Breast epithelium (tissue), 3 donors: ENCODE measurements at regions not wholly inside any gene's neighbourhood (a gene's known extent, or its start where the extent isn't known, plus 50 kb on each side); places are given as distances from the start of the nearest gene placed in this dataset.

Source experiments
- POLR2AphosphoS5 ChIP-seq, 3 donors: sonication (generic); formaldehyde crosslinking; IDR thresholded peaks; one replicate each; pipeline ENCODE4 v1.6.1; 2017; ENCODE audit warnings: antibody characterized with exemption in 3 of 3
- TF ChIP-seq, protein P1 (sequence below), 3 donors: fragments of 450-650 bp; IDR thresholded peaks; one replicate each; pipeline ENCODE4 v1.5.1; 2016 to 2017; ENCODE audit warnings: antibody characterized with exemption in 3 of 3, mild to moderate bottlenecking in 3 of 3, moderate library complexity in 3 of 3

DNA sequence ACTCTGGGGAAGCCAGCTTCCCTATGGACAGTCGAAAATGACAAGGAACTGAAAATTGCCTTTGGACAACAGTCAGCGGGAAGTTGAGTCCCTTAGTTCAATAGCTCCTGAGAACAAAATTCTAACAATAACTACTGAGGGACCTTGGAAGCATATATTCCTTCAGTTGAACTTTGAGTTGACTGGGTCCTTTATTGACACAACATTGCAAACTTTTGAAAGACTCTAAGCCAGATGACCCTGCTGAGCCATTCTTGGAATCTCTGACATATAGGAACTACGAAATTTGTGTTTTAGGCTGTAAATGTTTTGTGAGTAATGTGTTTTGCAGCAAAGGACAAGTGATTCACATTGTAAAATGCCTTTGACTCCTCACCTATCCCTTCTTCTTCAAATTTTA, 548.8 kb upstream of the LCORL start:
- TF ChIP-seq, protein P1, sequence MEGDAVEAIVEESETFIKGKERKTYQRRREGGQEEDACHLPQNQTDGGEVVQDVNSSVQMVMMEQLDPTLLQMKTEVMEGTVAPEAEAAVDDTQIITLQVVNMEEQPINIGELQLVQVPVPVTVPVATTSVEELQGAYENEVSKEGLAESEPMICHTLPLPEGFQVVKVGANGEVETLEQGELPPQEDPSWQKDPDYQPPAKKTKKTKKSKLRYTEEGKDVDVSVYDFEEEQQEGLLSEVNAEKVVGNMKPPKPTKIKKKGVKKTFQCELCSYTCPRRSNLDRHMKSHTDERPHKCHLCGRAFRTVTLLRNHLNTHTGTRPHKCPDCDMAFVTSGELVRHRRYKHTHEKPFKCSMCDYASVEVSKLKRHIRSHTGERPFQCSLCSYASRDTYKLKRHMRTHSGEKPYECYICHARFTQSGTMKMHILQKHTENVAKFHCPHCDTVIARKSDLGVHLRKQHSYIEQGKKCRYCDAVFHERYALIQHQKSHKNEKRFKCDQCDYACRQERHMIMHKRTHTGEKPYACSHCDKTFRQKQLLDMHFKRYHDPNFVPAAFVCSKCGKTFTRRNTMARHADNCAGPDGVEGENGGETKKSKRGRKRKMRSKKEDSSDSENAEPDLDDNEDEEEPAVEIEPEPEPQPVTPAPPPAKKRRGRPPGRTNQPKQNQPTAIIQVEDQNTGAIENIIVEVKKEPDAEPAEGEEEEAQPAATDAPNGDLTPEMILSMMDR (IDR thresholded peaks at IDR 0.05) = no peak
- TF ChIP-seq POLR2AphosphoS5 (IDR thresholded peaks at IDR 0.05) = no peak
